ENCODE measurements at regions not wholly inside any gene's neighbourhood (a gene's known extent, or its start where the extent isn't known, plus 50 kb on each side); places are given as distances from the start of the nearest gene placed in this dataset.

GRCh38 chr6:23195487-23195886 lies 626.1 kb downstream of the HDGFL1 start:
- no peak for TF ChIP-seq CTCF (conservative IDR thresholded peaks at IDR 0.05)
- TF ChIP-seq ZFX (IDR thresholded peaks at IDR 0.05): no peak
